Natural killer cell (primary cell): ENCODE measurements at regions not wholly inside any gene's neighbourhood (a gene's known extent, or its start where the extent isn't known, plus 50 kb on each side); places are given as distances from the start of the nearest gene placed in this dataset.
A peak's percentile ranks its signal among the peaks of the same experiment; 100 is the strongest.

Source experiments
- ATAC-seq, 3 donors: fragments of 150-1000 bp in 2 of 3; fragments of 200-7000 bp in 1 of 3; cut with Tn5 transposase; 1 replicate in 1 of 3; 2 replicates in 2 of 3; pipeline ENCODE4 v1.10.0; 2021; ENCODE audit warnings: mild to moderate bottlenecking in 2 of 3, moderate library complexity in 2 of 3
- DNase-seq, 2 donors: peaks; one replicate each; pipeline versions ENCODE4 v3.0.0 to v3.0.0-alpha.2; 2013 to 2021; ENCODE audit warnings: mixed read lengths in 1 of 2
- H3K27ac ChIP-seq: one replicate; pipeline ENCODE4 v1.5.1; 2013; ENCODE audit warnings: mild to moderate bottlenecking, low read length
- H3K27me3 ChIP-seq: one replicate; pipeline ENCODE4 v1.6.1; 2013; ENCODE audit warnings: low read length; ENCODE audit not compliant: control insufficient read depth, insufficient read depth
- H3K36me3 ChIP-seq: one replicate; pipeline ENCODE4 v1.6.1; 2013; ENCODE audit warnings: low read length; ENCODE audit not compliant: control insufficient read depth, insufficient read depth
- H3K4me1 ChIP-seq: one replicate; pipeline ENCODE4 v1.6.1; 2013; ENCODE audit warnings: low read length; ENCODE audit not compliant: control insufficient read depth, insufficient read depth
- H3K4me3 ChIP-seq: one replicate; pipeline ENCODE4 v1.5.1; 2013; ENCODE audit warnings: low read length
- H3K9me3 ChIP-seq: one replicate; pipeline ENCODE4 v1.6.1; 2013; ENCODE audit warnings: low read length; ENCODE audit not compliant: control insufficient read depth, insufficient read depth
- H3K27ac Mint-ChIP-seq, 2 donors: one replicate each; pipeline ENCODE4 v1.8.0; 2022; ENCODE audit warnings: mild to moderate bottlenecking in 2 of 2, mixed read lengths in 2 of 2, moderate library complexity in 1 of 2
- H3K27me3 Mint-ChIP-seq, 2 donors: one replicate each; pipeline ENCODE4 v1.8.0; 2022; ENCODE audit warnings: low read depth in 2 of 2, mixed read lengths in 2 of 2
- H3K36me3 Mint-ChIP-seq: one replicate; pipeline ENCODE4 v1.8.0; 2022; ENCODE audit warnings: mixed read lengths
- H3K4me1 Mint-ChIP-seq, 2 donors: one replicate each; pipeline ENCODE4 v1.8.0; 2022; ENCODE audit warnings: mixed read lengths in 2 of 2
- H3K4me3 Mint-ChIP-seq: one replicate; pipeline ENCODE4 v1.8.0; 2022; ENCODE audit warnings: mild to moderate bottlenecking, moderate library complexity, mixed read lengths
- H3K9me3 Mint-ChIP-seq, 2 donors: one replicate each; pipeline ENCODE4 v1.8.0; 2022; ENCODE audit warnings: mixed read lengths in 2 of 2
- CTCF ChIP-seq: fragments of 200-600 bp; IDR thresholded peaks from one replicate; pipeline ENCODE4 v1.8.0; 2022; ENCODE audit warnings: antibody characterized with exemption
- WGBS: methylation state at CpG from one replicate; pipeline ENCODE4 v1.1.7; 2013; ENCODE audit warnings: missing lambda C conversion rate; ENCODE audit not compliant: insufficient coverage; 5-methylcytosine and 5-hydroxymethylcytosine counted together
- intact Hi-C: fragments of 100-400 bp; cut with micrococcal nuclease; formaldehyde crosslinking; loops from one replicate; pipeline ENCODE4 v1.14.2; 2022

DNA sequence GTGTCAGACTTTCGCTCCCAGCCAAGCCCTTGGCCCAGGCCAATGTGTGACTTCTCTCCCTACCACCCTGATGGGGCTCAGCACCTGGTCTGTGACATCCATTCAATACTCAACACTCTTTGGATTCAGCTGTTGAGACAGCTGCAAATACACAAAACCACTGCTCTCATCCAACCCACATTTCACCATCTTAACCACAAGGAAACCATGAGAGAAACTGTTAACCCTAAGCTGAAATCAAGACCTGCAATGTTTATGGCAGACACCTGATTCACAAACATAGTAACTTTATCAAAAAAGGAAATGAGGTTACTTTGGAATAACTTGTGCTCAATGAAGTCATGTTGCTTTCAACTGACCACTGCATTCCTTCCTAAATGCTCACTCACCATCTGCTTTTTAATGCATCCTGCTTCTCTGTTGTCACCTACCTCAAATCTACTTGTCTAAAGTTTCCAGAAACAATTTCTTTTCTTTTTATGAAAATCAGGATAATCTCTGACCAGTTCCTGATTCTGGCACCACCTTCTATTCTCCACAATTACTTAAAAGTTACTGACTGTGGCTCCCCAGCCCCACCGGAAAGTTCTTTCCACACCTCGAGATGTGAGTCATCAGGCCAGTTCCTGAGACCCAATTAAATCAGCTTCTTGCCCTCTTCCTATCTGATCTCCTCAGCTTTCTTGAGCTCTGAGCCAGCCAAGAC is 88.2 kb downstream of the NOG start:
- intact Hi-C loops = loop anchor here (5.0 to 10.0 kb wide), 2 partner anchors 56 to 87 kb away; partner anchors contain the start of gene NOG
- H3K27ac Mint-ChIP-seq = no peak overlapping the region
- peaks cover 0 to 3% of the 10 kb centered on the region in 2 donors for H3K9me3 Mint-ChIP-seq
- Histone ChIP-seq H3K4me3 (no peak overlapping the region), H3K36me3 (no peaks in the 10 kb centered on the region), H3K4me1 (peaks cover 47% of the 10 kb centered on the region), H3K27ac (no peak overlapping the region), H3K9me3 (no peaks in the 10 kb centered on the region), H3K27me3 (peaks cover 67% of the 10 kb centered on the region)
- DNase-seq = peak in 1 of 2 donors; percentile 38
- peaks cover 60 to 62% of the 10 kb centered on the region in 2 donors for H3K27me3 Mint-ChIP-seq
- no peak for TF ChIP-seq CTCF
- ATAC-seq = peak; percentile 57 to 75 (median 74)
- peaks cover 12% of the 10 kb centered on the region for H3K36me3 Mint-ChIP-seq
- no peak overlapping the region for H3K4me3 Mint-ChIP-seq
- WGBS = 5% methylated on average over 3 of the region's 3 CpGs
- H3K4me1 Mint-ChIP-seq = peaks cover 21% of the 10 kb centered on the region in 2 donors

DNA sequence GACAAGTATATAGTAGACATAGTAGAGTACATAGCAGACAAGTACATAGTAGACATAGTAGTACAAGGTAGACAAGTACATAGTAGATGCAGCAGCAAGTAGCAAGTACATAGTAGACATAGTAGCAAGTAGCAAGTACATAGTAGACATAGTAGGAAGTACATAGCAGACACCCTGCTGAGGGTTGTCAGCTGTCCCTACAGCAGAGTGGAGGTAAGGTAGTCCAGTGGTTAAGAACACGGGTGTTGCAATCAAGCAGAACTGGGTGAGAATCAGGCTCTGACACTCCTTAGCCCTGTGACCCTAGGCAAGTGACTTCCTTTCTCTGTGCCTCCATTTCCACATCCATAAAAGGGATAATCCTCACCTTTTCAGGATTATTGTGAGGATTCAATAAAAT is 94.7 kb downstream of the NOG start:
- no peaks in the 10 kb centered on the region for H3K4me1 ChIP-seq
- no peaks in the 10 kb centered on the region for H3K9me3 ChIP-seq
- ATAC-seq (no peak), DNase-seq (no peak)
- H3K4me3 ChIP-seq = no peak overlapping the region
- H3K27ac ChIP-seq = no peak overlapping the region
- H3K27me3 ChIP-seq = peaks cover 24% of the 10 kb centered on the region
- H3K27me3 Mint-ChIP-seq = peaks cover 66 to 81% of the 10 kb centered on the region in 2 donors
- H3K36me3 ChIP-seq = no peaks in the 10 kb centered on the region
- peaks cover 5% of the 10 kb centered on the region for H3K36me3 Mint-ChIP-seq
- intact Hi-C loops = loop anchor here (2.0 to 10.0 kb wide), 2 partner anchors 15 to 93 kb away; partner anchors contain the start of gene NOG
- peaks cover 0 to 3% of the 10 kb centered on the region in 2 donors for H3K9me3 Mint-ChIP-seq
- no peak overlapping the region for H3K27ac Mint-ChIP-seq
- peaks cover 6 to 7% of the 10 kb centered on the region in 2 donors for H3K4me1 Mint-ChIP-seq
- TF ChIP-seq CTCF = no peak
- WGBS = 85% methylated on average over 1 of the region's 1 CpG
- H3K4me3 Mint-ChIP-seq = no peak overlapping the region

GRCh38 chr17:56690441-56691291 is 97.2 kb downstream of the NOG start:
- Mint-ChIP-seq H3K4me3 (no peak overlapping the region), H3K27me3 (peaks cover 61 to 75% of the 10 kb centered on the region in 2 donors), H3K27ac (no peak overlapping the region), H3K36me3 (no peaks in the 10 kb centered on the region), H3K4me1 (no peaks in the 10 kb centered on the region), H3K9me3 (peaks cover 0 to 3% of the 10 kb centered on the region in 2 donors)
- ATAC-seq (no peak), DNase-seq (no peak)
- H3K27me3 ChIP-seq = peaks cover 9% of the 10 kb centered on the region
- no peaks in the 10 kb centered on the region for H3K36me3 ChIP-seq
- H3K27ac ChIP-seq = no peak overlapping the region
- H3K4me3 ChIP-seq = no peak overlapping the region
- no peaks in the 10 kb centered on the region for H3K4me1 ChIP-seq
- intact Hi-C loops = no loop called here
- no peaks in the 10 kb centered on the region for H3K9me3 ChIP-seq
- 93% methylated on average over 16 of the region's 16 CpGs for WGBS
- no peak for TF ChIP-seq CTCF
